B cell (primary cell): ENCODE measurements at regions not wholly inside any gene's neighbourhood (a gene's known extent, or its start where the extent isn't known, plus 50 kb on each side); places are given as distances from the start of the nearest gene placed in this dataset.

ENCODE experiments used
- ATAC-seq: fragments of 200-7000 bp; cut with Tn5 transposase; one replicate; pipeline ENCODE4 v1.10.0; 2021; ENCODE audit warnings: low read depth, mild to moderate bottlenecking, moderate number of reproducible peaks, moderate library complexity
- CTCF ChIA-PET: fragments of 350-600 bp; sonication (Branson Sonifier 250); formaldehyde crosslinking; loops from one replicate; lab custom pipeline; 2021; ENCODE audit warnings: antibody characterized with exemption, inconsistent platforms; lab: Charles Lee
- POLR2A ChIA-PET: fragments of 350-600 bp; sonication (Branson Sonifier 250); formaldehyde crosslinking; loops from one replicate; lab custom pipeline; 2021; ENCODE audit warnings: antibody characterized with exemption; lab: Charles Lee
- DNase-seq: peaks from one replicate; pipeline ENCODE4 v3.0.0; 2013
- H2AFZ ChIP-seq: 2 replicates; pipeline ENCODE4 v1.6.1; 2012; ENCODE audit warnings: mild to moderate bottlenecking, low read depth, low read length; ENCODE audit not compliant: insufficient read depth, poor library complexity, severe bottlenecking
- H3K27ac ChIP-seq, 2 donors: 1 replicate in 1 of 2; 2 replicates in 1 of 2; pipeline ENCODE4 v1.5.1; 2012 to 2013; ENCODE audit warnings: low read length in 2 of 2, mild to moderate bottlenecking in 2 of 2, moderate library complexity in 1 of 2
- H3K27me3 ChIP-seq, 4 experiments: fragments of 200-600 bp in 1 of 4; sonication (generic) in 1 of 4; replicated peaks in 1 of 4; 1 replicate in 2 of 4; 2 replicates in 2 of 4; pipeline versions ENCODE4 v1.6.1 to v1.7.0; 2013 to 2016; ENCODE audit warnings: low read length in 3 of 4, mild to moderate bottlenecking in 2 of 4, mixed read lengths in 1 of 4, moderate library complexity in 1 of 4; ENCODE audit not compliant: insufficient read depth in 4 of 4, control insufficient read depth in 3 of 4; ENCODE audit errors: control extremely low read depth in 1 of 4
- H3K36me3 ChIP-seq, 2 experiments: replicated peaks in 1 of 2; 1 replicate in 1 of 2; 2 replicates in 1 of 2; pipeline versions ENCODE4 v1.6.1 to v1.7.1; 2013; ENCODE audit warnings: low read length in 1 of 2; ENCODE audit not compliant: insufficient read depth in 2 of 2, control insufficient read depth in 1 of 2; ENCODE audit errors: control extremely low read depth in 1 of 2, extremely low read depth in 1 of 2
- H3K4me1 ChIP-seq, 2 donors: fragments of 200-600 bp in 1 of 2; sonication (generic) in 1 of 2; 1 replicate in 1 of 2; 2 replicates in 1 of 2; pipeline versions ENCODE4 v1.5.1 to v1.6.1; 2013 to 2017; ENCODE audit warnings: low read length in 2 of 2; ENCODE audit not compliant: control insufficient read depth in 2 of 2, insufficient read depth in 2 of 2
- H3K4me2 ChIP-seq: replicated peaks from 2 replicates; pipeline ENCODE3; 2012; ENCODE audit warnings: mild to moderate bottlenecking, low read depth, low read length; ENCODE audit not compliant: poor library complexity, severe bottlenecking
- H3K4me3 ChIP-seq, 5 experiments: fragments of 200-600 bp in 1 of 5; sonication (generic) in 1 of 5; 1 replicate in 3 of 5; 2 replicates in 2 of 5; pipeline versions ENCODE4 v1.5.1 to v1.7.0; 2011 to 2016; ENCODE audit warnings: low read length in 4 of 5, mild to moderate bottlenecking in 4 of 5, low read depth in 2 of 5, control low read depth in 1 of 5, moderate library complexity in 1 of 5; ENCODE audit not compliant: insufficient read depth in 1 of 5; ENCODE audit errors: control extremely low read depth in 1 of 5, extremely low read depth in 1 of 5
- H3K79me2 ChIP-seq: fragments of 200-600 bp; sonication (generic); one replicate; pipeline ENCODE4 v1.6.0; 2016; ENCODE audit warnings: low read length; ENCODE audit not compliant: control insufficient read depth, insufficient read depth
- H3K9ac ChIP-seq: fragments of 200-600 bp; sonication (generic); 2 replicates; pipeline ENCODE4 v1.6.1; 2017; ENCODE audit warnings: mild to moderate bottlenecking, low read length, moderate library complexity
- H3K9me3 ChIP-seq, 3 donors: one replicate each; pipeline versions ENCODE4 v1.6.1 to v1.7.1; 2013; ENCODE audit warnings: low read length in 2 of 3; ENCODE audit not compliant: control insufficient read depth in 2 of 3, insufficient read depth in 1 of 3; ENCODE audit errors: control extremely low read depth in 1 of 3
- H4K20me1 ChIP-seq: 2 replicates; pipeline ENCODE4 v1.6.0; 2012; ENCODE audit warnings: mild to moderate bottlenecking, low read length; ENCODE audit not compliant: insufficient read depth, control insufficient read depth, poor library complexity, severe bottlenecking
- H3K27ac Mint-ChIP-seq: one replicate; pipeline ENCODE4 v1.8.0; 2021; ENCODE audit warnings: mixed read lengths
- H3K27me3 Mint-ChIP-seq: one replicate; pipeline ENCODE4 v1.8.0; 2021; ENCODE audit warnings: mixed read lengths
- H3K4me1 Mint-ChIP-seq: one replicate; pipeline ENCODE4 v1.8.0; 2021; ENCODE audit warnings: mixed read lengths
- H3K4me3 Mint-ChIP-seq: one replicate; pipeline ENCODE4 v1.8.0; 2021; ENCODE audit warnings: mixed read lengths
- H3K9me3 Mint-ChIP-seq: one replicate; pipeline ENCODE4 v1.8.0; 2022; ENCODE audit warnings: mixed read lengths; ENCODE audit not compliant: insufficient read depth
- CTCF ChIP-seq: fragments of 200-600 bp; IDR thresholded peaks from one replicate; pipeline ENCODE4 v1.8.0; 2022; ENCODE audit warnings: antibody characterized with exemption, mild to moderate bottlenecking
- EZH2 ChIP-seq: IDR thresholded peaks from 2 replicates; pipeline ENCODE4 v1.6.1; 2012; ENCODE audit warnings: borderline replicate concordance, low read depth, mild to moderate bottlenecking, moderate library complexity, low read length; ENCODE audit not compliant: insufficient read depth, poor library complexity, severe bottlenecking
- WGBS: methylation state at CpG from one replicate; pipeline ENCODE4 v1.1.5; 2013; ENCODE audit warnings: missing lambda C conversion rate; ENCODE audit not compliant: insufficient coverage; 5-methylcytosine and 5-hydroxymethylcytosine counted together
- intact Hi-C: fragments of 100-400 bp; cut with micrococcal nuclease; formaldehyde crosslinking; loops from one replicate; pipeline ENCODE4 v1.10.0; 2022

- H3K4me3 ChIP-seq, result no peak overlapping the region
- CTCF ChIA-PET, result no interaction called here
- H3K9me3 Mint-ChIP-seq, result no peaks in the 10 kb centered on the region
- no peaks in the 10 kb centered on the region for H3K36me3 ChIP-seq
- TF ChIP-seq EZH2, result no peak
- no peak for TF ChIP-seq CTCF
- H2AFZ ChIP-seq, result no peak overlapping the region
- WGBS, result 93% methylated on average over 3 of the region's 3 CpGs
- ATAC-seq, result no peak
- intact Hi-C loops, result no loop called here
- DNase-seq, result no peak
- POLR2A ChIA-PET, result no interaction called here
- H3K9ac ChIP-seq, result no peak overlapping the region
- H3K4me2 ChIP-seq, result no peak overlapping the region
- H3K4me3 Mint-ChIP-seq, result no peak overlapping the region
- no peaks in the 10 kb centered on the region for H3K27me3 Mint-ChIP-seq
- H3K4me1 ChIP-seq, result no peaks in the 10 kb centered on the region
- no peaks in the 10 kb centered on the region for H4K20me1 ChIP-seq
- H3K27me3 ChIP-seq, result no peaks in the 10 kb centered on the region
- no peak overlapping the region for H3K27ac Mint-ChIP-seq
- no peaks in the 10 kb centered on the region for H3K4me1 Mint-ChIP-seq
- H3K9me3 ChIP-seq, result no peaks in the 10 kb centered on the region
- H3K27ac ChIP-seq, result no peak overlapping the region
- H3K79me2 ChIP-seq, result no peaks in the 10 kb centered on the region
Measured at GRCh38 chr7:125375942-125376341, 446.3 kb upstream of the POT1 start.

DNA sequence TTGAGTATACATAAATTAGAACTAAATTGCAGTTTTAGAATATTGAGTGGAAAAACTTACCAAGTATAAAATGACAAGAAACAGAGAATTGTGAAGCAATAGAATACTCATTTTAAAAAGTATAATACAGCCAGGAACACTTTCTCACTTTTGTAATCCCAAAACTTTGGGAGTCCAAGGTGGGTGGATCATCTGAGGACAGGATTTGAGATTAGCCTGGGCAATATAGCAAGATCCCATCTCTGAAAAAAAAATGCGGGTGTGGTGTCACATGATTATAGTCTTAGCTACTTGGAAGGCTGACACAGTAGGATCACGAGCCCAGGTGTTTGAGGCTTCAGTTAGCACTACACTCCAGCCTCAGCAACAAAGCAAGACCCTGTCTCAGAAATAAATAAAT, 440.9 kb upstream of the POT1 start:
- CTCF ChIA-PET, result no interaction called here
- H3K4me3 ChIP-seq, result no peak overlapping the region
- H4K20me1 ChIP-seq, result no peaks in the 10 kb centered on the region
- ATAC-seq (no peak), DNase-seq (no peak)
- H3K9me3 ChIP-seq, result no peaks in the 10 kb centered on the region
- no peaks in the 10 kb centered on the region for H3K79me2 ChIP-seq
- H3K4me1 ChIP-seq, result no peaks in the 10 kb centered on the region
- no peak overlapping the region for H2AFZ ChIP-seq
- no peaks in the 10 kb centered on the region for H3K9me3 Mint-ChIP-seq
- POLR2A ChIA-PET, result no interaction called here
- H3K27me3 Mint-ChIP-seq, result no peaks in the 10 kb centered on the region
- no peak overlapping the region for H3K27ac ChIP-seq
- no peaks in the 10 kb centered on the region for H3K27me3 ChIP-seq
- no peaks in the 10 kb centered on the region for H3K36me3 ChIP-seq
- no peak overlapping the region for H3K27ac Mint-ChIP-seq
- H3K9ac ChIP-seq, result no peak overlapping the region
- WGBS, result no CpG with 5 or more reads among the region's 2 CpGs
- H3K4me3 Mint-ChIP-seq, result no peak overlapping the region
- intact Hi-C loops, result no loop called here
- no peak overlapping the region for H3K4me2 ChIP-seq
- H3K4me1 Mint-ChIP-seq, result no peaks in the 10 kb centered on the region
- TF ChIP-seq EZH2 (no peak), CTCF (no peak)
